ENCODE measurements at regions not wholly inside any gene's neighbourhood (a gene's known extent, or its start where the extent isn't known, plus 50 kb on each side); places are given as distances from the start of the nearest gene placed in this dataset.

- TF ChIP-seq USF1 (IDR thresholded peaks at IDR 0.05; ENCODE audit: borderline replicate concordance, extremely low read length, insufficient read depth, low read depth, low read length) (no peak), CREB1 (IDR thresholded peaks at IDR 0.05; ENCODE audit: low read depth) (no peak), E2F4 (IDR thresholded peaks at IDR 0.05; ENCODE audit: low read depth, low read length) (no peak), REST (IDR thresholded peaks at IDR 0.05; ENCODE audit: low read depth, low read length) (no peak)
Observed at GRCh38 chr3:187941135-187941847, 196.0 kb upstream of the BCL6 start (continued).

GRCh38 chr3:187941848-187942194 is 196.6 kb upstream of the BCL6 start:
- ChIA-PET POLR2A (interaction anchor here (1.4 kb wide), 1 partner anchor 14 kb away, joined by 3 read pairs; no protein-coding TSS in a partner anchor), SMC1A (ENCODE audit: uncharacterized antibody, unreplicated experiment) (interaction anchor here (0.8 to 5.4 kb wide), 7 partner anchors 13 to 192 kb away, joined by 3 to 22 read pairs (median 4); no protein-coding TSS in a partner anchor), RAD21 (ENCODE audit: unreplicated experiment) (no interaction called here), CTCF (interaction anchor here (1.1 to 1.4 kb wide), 5 partner anchors 14 to 203 kb away, joined by 3 to 5 read pairs (median 3); no protein-coding TSS in a partner anchor)
- Histone ChIP-seq H3K27me3 (replicated peaks in 1 of 2; ENCODE audit: control insufficient read depth in 2 of 2, insufficient read depth in 2 of 2, low read length in 1 of 2) (peaks cover 4 to 15% of the 10 kb centered on the region in 2 experiments; a peak in 3 of 4 replicates), H4K20me1 (ENCODE audit: control insufficient read depth, insufficient read depth) (no peaks in the 10 kb centered on the region; the same call in 1 of the 2 replicates), H3K9me3 (replicated peaks; ENCODE audit: control insufficient read depth, insufficient read depth, low read length) (no peaks in the 10 kb centered on the region), H2AFZ (ENCODE audit: control insufficient read depth, low read depth, low read length) (no peak overlapping the region), H3K9ac (ENCODE audit: control insufficient read depth, insufficient read depth, low read length) (no peak overlapping the region), H3K79me2 (ENCODE audit: control insufficient read depth, insufficient read depth, low read length) (no peaks in the 10 kb centered on the region), H3K4me1 (ENCODE audit: control insufficient read depth, insufficient read depth, low read length) (peaks cover 6% of the 10 kb centered on the region; the same call in 1 of the 2 replicates), H3K4me2 (ENCODE audit: control insufficient read depth, insufficient read depth) (no peak overlapping the region), H3K36me3 (ENCODE audit: control insufficient read depth in 2 of 2, insufficient read depth in 2 of 2, low read length in 1 of 2) (no peaks in the 10 kb centered on the region), H3K4me3 (no peak overlapping the region), H3K27ac (ENCODE audit: control insufficient read depth, insufficient read depth) (no peak overlapping the region)
- in situ Hi-C loops (cut with MboI) (no loop called here), intact Hi-C loops (cut with micrococcal nuclease; ENCODE audit: unreplicated experiment) (no loop called here)
- DNase-seq (ENCODE audit: low read depth, low spot score): no peak
- WGBS (ENCODE audit: insufficient coverage, insufficient replicate concordance, low lambda C conversion rate, missing lambda C conversion rate): 0% methylated on average over 2 of the region's 2 CpGs
- no peak for FAIRE-seq
- no peak for ATAC-seq
- TF ChIP-seq RCOR1 (conservative IDR thresholded peaks at IDR 0.05; ENCODE audit: low read depth, low read length) (no peak), DPF2 (IDR thresholded peaks at IDR 0.05) (no peak), PAX5 (IDR thresholded peaks at IDR 0.05; ENCODE audit: borderline replicate concordance, low read depth, low read length) (no peak), GATAD2B (conservative IDR thresholded peaks at IDR 0.05; ENCODE audit: low read depth) (no peak), ZNF24 (IDR thresholded peaks at IDR 0.05) (no peak), HCFC1 (IDR thresholded peaks at IDR 0.05; ENCODE audit: low read length) (no peak), YBX1 (IDR thresholded peaks at IDR 0.05) (no peak)
- no TSS peak for BruUV-seq (replicated peaks)
